ENCODE measurements at regions not wholly inside any gene's neighbourhood (a gene's known extent, or its start where the extent isn't known, plus 50 kb on each side); places are given as distances from the start of the nearest gene placed in this dataset.

- H3K36me3 ChIP-seq: no peaks in the 10 kb centered on the region
- no peak for DNase-seq
- intact Hi-C loops (cut with DNase I): no loop called here
- no peaks in the 10 kb centered on the region for H3K9me3 ChIP-seq
- H3K27ac ChIP-seq: no peak overlapping the region
- no peak overlapping the region for H3K9ac ChIP-seq (ENCODE audit: low read depth in 2 of 2, low read length in 2 of 2)
- no peaks in the 10 kb centered on the region for H3K4me1 ChIP-seq
- no peaks in the 10 kb centered on the region for H3K27me3 ChIP-seq
- H3K4me3 ChIP-seq: no peak overlapping the region
- no peak for TF ChIP-seq CTCF (IDR thresholded peaks at IDR 0.05)
Observed at GRCh38 chr4:153962311-153963039, 173.6 kb upstream of the SFRP2 start.

- Histone ChIP-seq H3K9ac (ENCODE audit: low read depth in 2 of 2, low read length in 2 of 2) (no peak overlapping the region), H3K9me3 (no peaks in the 10 kb centered on the region), H3K27me3 (no peaks in the 10 kb centered on the region), H3K4me3 (no peak overlapping the region), H3K36me3 (no peaks in the 10 kb centered on the region), H3K4me1 (no peaks in the 10 kb centered on the region), H3K27ac (no peak overlapping the region)
- intact Hi-C loops (cut with DNase I): no loop called here
- DNase-seq: no peak
- no peak for TF ChIP-seq CTCF (IDR thresholded peaks at IDR 0.05)
Observed at GRCh38 chr4:153955327-153955726, 166.4 kb upstream of the SFRP2 start.

GRCh38 chr4:153954654-153955053, 165.8 kb upstream of the SFRP2 start:
- Histone ChIP-seq H3K9me3 (no peaks in the 10 kb centered on the region), H3K27ac (no peak overlapping the region), H3K9ac (ENCODE audit: low read depth in 2 of 2, low read length in 2 of 2) (no peak overlapping the region), H3K27me3 (no peaks in the 10 kb centered on the region), H3K4me3 (no peak overlapping the region), H3K4me1 (no peaks in the 10 kb centered on the region), H3K36me3 (no peaks in the 10 kb centered on the region)
- DNase-seq: no peak
- intact Hi-C loops (cut with DNase I): no loop called here
- no peak for TF ChIP-seq CTCF (IDR thresholded peaks at IDR 0.05)

GRCh38 chr4:153950100-153950979, 161.5 kb upstream of the SFRP2 start:
- no peaks in the 10 kb centered on the region for H3K4me1 ChIP-seq
- H3K27ac ChIP-seq: no peak overlapping the region
- H3K27me3 ChIP-seq: no peaks in the 10 kb centered on the region
- H3K36me3 ChIP-seq: no peaks in the 10 kb centered on the region
- H3K9ac ChIP-seq (ENCODE audit: low read depth in 2 of 2, low read length in 2 of 2): no peak overlapping the region
- intact Hi-C loops (cut with DNase I): no loop called here
- no peaks in the 10 kb centered on the region for H3K9me3 ChIP-seq
- TF ChIP-seq CTCF (IDR thresholded peaks at IDR 0.05): no peak
- H3K4me3 ChIP-seq: no peak overlapping the region
- DNase-seq: peak; percentile 26

- no peak overlapping the region for H3K9ac ChIP-seq (ENCODE audit: low read depth in 2 of 2, low read length in 2 of 2)
- H3K4me3 ChIP-seq: no peak overlapping the region
- H3K4me1 ChIP-seq: no peaks in the 10 kb centered on the region
- H3K27me3 ChIP-seq: no peaks in the 10 kb centered on the region
- no peak for TF ChIP-seq CTCF (IDR thresholded peaks at IDR 0.05)
- intact Hi-C loops (cut with DNase I): no loop called here
- H3K36me3 ChIP-seq: no peaks in the 10 kb centered on the region
- no peaks in the 10 kb centered on the region for H3K9me3 ChIP-seq
- no peak for DNase-seq
- no peak overlapping the region for H3K27ac ChIP-seq
Observed at GRCh38 chr4:153948041-153948440, 159.2 kb upstream of the SFRP2 start.
